Gastroesophageal sphincter (tissue), 3 donors: ENCODE measurements at regions not wholly inside any gene's neighbourhood (a gene's known extent, or its start where the extent isn't known, plus 50 kb on each side); places are given as distances from the start of the nearest gene placed in this dataset.
A peak's percentile ranks its signal among the peaks of the same experiment; 100 is the strongest.

Experiments
- POLR2A ChIP-seq, 2 donors: fragments of 450-650 bp; IDR thresholded peaks; one replicate each; pipeline ENCODE4 v1.6.1; 2017; ENCODE audit warnings: antibody characterized with exemption in 2 of 2, mild to moderate bottlenecking in 2 of 2, moderate library complexity in 1 of 2
- TF ChIP-seq, protein P1 (sequence below), 4 experiments: fragments of 200-600 bp in 2 of 4; fragments of 450-650 bp in 2 of 4; sonication (generic) in 1 of 4; IDR thresholded peaks; one replicate each; pipeline ENCODE4 v1.5.1; 2017 to 2019; ENCODE audit warnings: antibody characterized with exemption in 4 of 4, mild to moderate bottlenecking in 2 of 4, moderate library complexity in 2 of 4

GRCh38 chr17:83203073-83203471 lies 123.7 kb downstream of the METRNL start:
- TF ChIP-seq, protein P1, sequence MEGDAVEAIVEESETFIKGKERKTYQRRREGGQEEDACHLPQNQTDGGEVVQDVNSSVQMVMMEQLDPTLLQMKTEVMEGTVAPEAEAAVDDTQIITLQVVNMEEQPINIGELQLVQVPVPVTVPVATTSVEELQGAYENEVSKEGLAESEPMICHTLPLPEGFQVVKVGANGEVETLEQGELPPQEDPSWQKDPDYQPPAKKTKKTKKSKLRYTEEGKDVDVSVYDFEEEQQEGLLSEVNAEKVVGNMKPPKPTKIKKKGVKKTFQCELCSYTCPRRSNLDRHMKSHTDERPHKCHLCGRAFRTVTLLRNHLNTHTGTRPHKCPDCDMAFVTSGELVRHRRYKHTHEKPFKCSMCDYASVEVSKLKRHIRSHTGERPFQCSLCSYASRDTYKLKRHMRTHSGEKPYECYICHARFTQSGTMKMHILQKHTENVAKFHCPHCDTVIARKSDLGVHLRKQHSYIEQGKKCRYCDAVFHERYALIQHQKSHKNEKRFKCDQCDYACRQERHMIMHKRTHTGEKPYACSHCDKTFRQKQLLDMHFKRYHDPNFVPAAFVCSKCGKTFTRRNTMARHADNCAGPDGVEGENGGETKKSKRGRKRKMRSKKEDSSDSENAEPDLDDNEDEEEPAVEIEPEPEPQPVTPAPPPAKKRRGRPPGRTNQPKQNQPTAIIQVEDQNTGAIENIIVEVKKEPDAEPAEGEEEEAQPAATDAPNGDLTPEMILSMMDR (IDR thresholded peaks at IDR 0.05) = no peak
- TF ChIP-seq POLR2A (IDR thresholded peaks at IDR 0.05) = peak in 1 of 2 donors; percentile 11
